Parathyroid adenoma (tissue), 2 donors: ENCODE measurements at regions not wholly inside any gene's neighbourhood (a gene's known extent, or its start where the extent isn't known, plus 50 kb on each side); places are given as distances from the start of the nearest gene placed in this dataset.

ENCODE experiments used
- H2AFZ ChIP-seq: fragments of 300-600 bp; sonication (generic); one replicate; pipeline ENCODE4 v1.7.0; 2017; ENCODE audit warnings: antibody characterized with exemption, mild to moderate bottlenecking
- H3K27ac ChIP-seq: fragments of 300-600 bp; sonication (generic); one replicate; pipeline ENCODE4 v1.7.0; 2017
- H3K27me3 ChIP-seq: fragments of 300-600 bp; sonication (generic); one replicate; pipeline ENCODE4 v1.7.0; 2017; ENCODE audit warnings: low read length; ENCODE audit not compliant: control insufficient read depth, insufficient read depth
- H3K36me3 ChIP-seq: fragments of 300-600 bp; sonication (generic); one replicate; pipeline ENCODE4 v1.7.0; 2017; ENCODE audit warnings: low read length; ENCODE audit not compliant: control insufficient read depth, insufficient read depth
- H3K4me1 ChIP-seq: fragments of 300-600 bp; sonication (generic); one replicate; pipeline ENCODE4 v1.7.0; 2017; ENCODE audit warnings: control low read depth
- H3K4me2 ChIP-seq: fragments of 300-600 bp; sonication (generic); one replicate; pipeline ENCODE4 v1.7.0; 2017; ENCODE audit warnings: low read length
- H3K4me3 ChIP-seq: fragments of 300-600 bp; sonication (generic); one replicate; pipeline ENCODE4 v1.7.0; 2017; ENCODE audit warnings: low read depth, low read length
- H3K79me2 ChIP-seq: fragments of 300-600 bp; sonication (generic); one replicate; pipeline ENCODE4 v1.7.0; 2017; ENCODE audit warnings: control low read depth
- H3K9ac ChIP-seq: fragments of 300-600 bp; sonication (generic); one replicate; pipeline ENCODE4 v1.7.0; 2017; ENCODE audit warnings: mild to moderate bottlenecking
- H3K9me3 ChIP-seq: fragments of 300-600 bp; sonication (generic); one replicate; pipeline ENCODE4 v1.7.0; 2017; ENCODE audit warnings: low read length; ENCODE audit not compliant: control insufficient read depth
- CTCF ChIP-seq: fragments of 300-600 bp; sonication (generic); IDR thresholded peaks from one replicate; pipeline ENCODE4 v1.7.0; 2017; ENCODE audit warnings: antibody characterized with exemption, mild to moderate bottlenecking
- donor health status: primary hyperparathyroidism.

- Histone ChIP-seq H3K79me2 (no peaks in the 10 kb centered on the region), H3K27me3 (no peaks in the 10 kb centered on the region), H3K36me3 (no peaks in the 10 kb centered on the region), H3K9ac (no peak overlapping the region), H3K27ac (no peak overlapping the region), H2AFZ (no peak overlapping the region), H3K9me3 (no peaks in the 10 kb centered on the region), H3K4me3 (no peak overlapping the region), H3K4me2 (no peak overlapping the region), H3K4me1 (no peaks in the 10 kb centered on the region)
- TF ChIP-seq CTCF: no peak
Measured at GRCh38 chr2:187989925-187990623, 301.6 kb upstream of the GULP1 start.

GRCh38 chr2:187991389-187991788 is 300.3 kb upstream of the GULP1 start:
- Histone ChIP-seq H3K4me1 (no peaks in the 10 kb centered on the region), H2AFZ (no peak overlapping the region), H3K9me3 (no peaks in the 10 kb centered on the region), H3K4me3 (no peak overlapping the region), H3K27me3 (no peaks in the 10 kb centered on the region), H3K27ac (no peak overlapping the region), H3K9ac (no peak overlapping the region), H3K79me2 (no peaks in the 10 kb centered on the region), H3K36me3 (no peaks in the 10 kb centered on the region), H3K4me2 (no peak overlapping the region)
- TF ChIP-seq CTCF: no peak

- Histone ChIP-seq H3K27ac (no peak overlapping the region), H3K4me3 (no peak overlapping the region), H3K36me3 (no peaks in the 10 kb centered on the region), H3K4me2 (no peak overlapping the region), H3K9ac (no peak overlapping the region), H3K79me2 (no peaks in the 10 kb centered on the region), H3K9me3 (no peaks in the 10 kb centered on the region), H3K4me1 (no peaks in the 10 kb centered on the region), H2AFZ (no peak overlapping the region), H3K27me3 (no peaks in the 10 kb centered on the region)
- no peak for TF ChIP-seq CTCF
Measured at GRCh38 chr2:187994464-187995331, 297.0 kb upstream of the GULP1 start.

GRCh38 chr2:187995556-187995955 is 296.1 kb upstream of the GULP1 start:
- Histone ChIP-seq H3K27ac (no peak overlapping the region), H3K9ac (no peak overlapping the region), H3K79me2 (no peaks in the 10 kb centered on the region)

More at GRCh38 chr2:187995556-187995955, 296.1 kb upstream of the GULP1 start:
- Histone ChIP-seq H3K4me1 (no peaks in the 10 kb centered on the region), H3K27me3 (no peaks in the 10 kb centered on the region), H3K9me3 (no peaks in the 10 kb centered on the region), H2AFZ (no peak overlapping the region), H3K4me2 (no peak overlapping the region), H3K4me3 (no peak overlapping the region), H3K36me3 (no peaks in the 10 kb centered on the region)
- no peak for TF ChIP-seq CTCF
